Superior temporal gyrus (tissue), 1 donor: ENCODE measurements at regions not wholly inside any gene's neighbourhood (a gene's known extent, or its start where the extent isn't known, plus 50 kb on each side); places are given as distances from the start of the nearest gene placed in this dataset.
"Not testable (repeated sequence)": the region's sequence is repeated elsewhere in the genome, so short reads cannot be mapped to it uniquely, and the experiment has no call there.

Source experiments
- DNase-seq: peaks from one replicate; pipeline ENCODE4 v3.0.0-alpha.2; 2016; ENCODE audit errors: extremely low spot score

- no peak for DNase-seq
These were observed 287.0 kb upstream of the MAGEB18 start for GRCh38 chrX:25851141-25851540.

- DNase-seq = no peak
These were observed 285.1 kb upstream of the MAGEB18 start for GRCh38 chrX:25853002-25853479.

DNA sequence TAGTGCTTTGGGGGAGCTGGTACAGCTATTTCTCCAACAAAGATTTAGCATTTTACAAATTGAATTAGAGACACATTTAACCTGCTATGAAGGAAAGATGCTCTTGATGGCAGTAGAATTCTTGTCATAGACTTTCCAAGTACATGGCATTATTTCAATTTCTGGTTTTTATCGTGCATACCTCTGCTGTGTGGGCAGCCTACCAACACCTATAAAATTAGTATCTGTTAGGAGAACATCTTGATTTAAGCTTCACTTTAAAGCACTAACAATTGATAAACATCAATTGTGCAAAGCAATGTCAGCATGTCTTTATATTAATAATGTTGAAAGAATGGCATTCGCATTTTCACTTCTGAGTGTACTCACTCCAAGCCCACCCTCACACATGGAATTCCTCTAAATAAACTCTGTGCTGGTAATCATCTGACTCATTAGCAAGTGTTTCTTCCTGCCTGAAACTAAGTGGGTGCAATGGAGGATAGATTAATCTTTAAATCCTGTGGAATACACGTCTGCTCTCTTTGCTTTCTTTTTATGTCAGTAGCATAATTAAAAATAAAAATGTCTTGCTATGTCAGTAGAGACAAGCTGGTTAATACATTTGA, 279.8 kb upstream of the MAGEB18 start:
- peak; percentile 10 for DNase-seq

- DNase-seq = no peak
These were observed 277.8 kb upstream of the MAGEB18 start for GRCh38 chrX:25860322-25860721.

GRCh38 chrX:25869761-25870160, 268.4 kb upstream of the MAGEB18 start:
- no peak for DNase-seq

DNA sequence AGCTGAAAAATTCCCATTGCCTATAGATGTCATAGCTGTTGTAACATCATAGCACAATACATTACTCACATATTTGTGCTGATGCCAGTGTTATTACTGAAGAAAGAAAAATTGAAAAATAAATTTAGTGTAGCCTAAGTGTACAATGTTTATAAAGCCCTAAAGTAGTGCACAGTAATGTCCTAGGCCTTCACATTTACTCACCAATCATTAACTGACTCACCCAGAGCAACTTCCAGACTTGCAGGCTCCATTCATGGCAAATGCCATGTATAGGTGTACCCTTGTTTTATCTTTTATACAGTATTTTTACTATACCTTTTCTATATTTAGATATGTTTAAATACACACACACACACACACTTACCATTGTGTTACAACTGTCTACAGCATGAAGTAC, 265.4 kb upstream of the MAGEB18 start:
- no peak for DNase-seq

- DNase-seq = peak; percentile 7
These were observed 264.9 kb upstream of the MAGEB18 start for GRCh38 chrX:25873196-25873595.

DNA sequence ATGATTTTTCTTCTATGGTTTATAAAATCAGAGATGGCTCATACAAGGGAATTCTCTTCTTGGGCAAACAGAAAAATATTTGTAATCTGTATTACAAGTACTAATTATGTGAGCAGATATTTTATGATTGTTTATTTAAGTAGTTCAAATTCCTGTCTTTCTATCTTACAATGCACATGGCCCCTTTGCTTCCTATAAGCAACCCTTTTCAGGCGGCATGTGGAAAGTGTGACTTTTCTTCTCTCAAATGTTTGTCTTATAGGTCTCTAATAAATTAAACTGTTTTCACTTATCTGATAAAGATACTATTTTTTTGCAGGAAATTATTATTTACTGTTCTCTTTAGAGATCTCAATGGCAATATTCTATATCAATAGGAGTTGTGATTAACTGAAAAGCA, 259.3 kb upstream of the MAGEB18 start:
- DNase-seq = no peak

GRCh38 chrX:25882503-25882902, 255.6 kb upstream of the MAGEB18 start:
- not testable (repeated sequence) for DNase-seq

DNA sequence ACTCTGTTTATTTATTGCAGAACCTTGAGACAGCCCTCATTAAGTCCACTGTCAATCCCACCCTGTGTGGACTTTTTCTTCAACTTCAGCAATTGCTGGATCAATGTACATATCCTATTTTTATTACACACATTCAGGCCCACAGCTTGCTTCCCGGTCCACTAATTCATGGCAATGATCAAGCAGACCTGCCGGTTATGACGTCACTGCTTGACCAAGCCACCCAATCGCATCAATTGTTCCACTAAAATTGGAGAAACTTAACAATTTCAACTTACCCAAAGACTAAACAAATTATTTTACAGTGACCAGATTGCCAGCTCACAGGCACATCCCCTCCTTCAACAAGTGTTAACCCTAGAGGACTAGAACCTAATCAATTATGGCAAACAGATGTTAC, 240.4 kb upstream of the MAGEB18 start:
- DNase-seq = no peak

GRCh38 chrX:25905728-25906127, 232.4 kb upstream of the MAGEB18 start:
- DNase-seq = not testable (repeated sequence)

DNA sequence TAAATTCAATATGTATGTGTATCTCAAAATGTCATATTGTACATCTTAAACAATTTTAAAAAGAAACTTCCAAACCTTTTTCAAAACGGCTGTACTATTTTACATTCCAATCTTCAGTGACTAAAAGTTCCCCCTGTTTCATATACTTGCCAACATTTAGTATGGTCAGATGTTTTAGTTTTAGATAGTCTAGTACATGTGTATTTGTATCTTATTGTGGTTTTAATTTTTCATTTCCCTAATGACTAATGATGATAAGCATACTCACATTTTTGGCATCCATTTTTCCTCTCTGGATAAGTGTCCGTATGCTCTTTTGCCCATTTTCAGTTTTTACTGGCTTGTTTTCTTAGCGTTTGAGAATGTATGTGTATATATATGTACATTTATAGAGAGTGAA, 212.2 kb upstream of the MAGEB18 start:
- no peak for DNase-seq

- DNase-seq = no peak
These were observed 209.8 kb upstream of the MAGEB18 start for GRCh38 chrX:25928316-25928715.

GRCh38 chrX:25941087-25941486, 197.1 kb upstream of the MAGEB18 start:
- DNase-seq = no peak

GRCh38 chrX:25941559-25942250, 196.4 kb upstream of the MAGEB18 start:
- no peak for DNase-seq

DNA sequence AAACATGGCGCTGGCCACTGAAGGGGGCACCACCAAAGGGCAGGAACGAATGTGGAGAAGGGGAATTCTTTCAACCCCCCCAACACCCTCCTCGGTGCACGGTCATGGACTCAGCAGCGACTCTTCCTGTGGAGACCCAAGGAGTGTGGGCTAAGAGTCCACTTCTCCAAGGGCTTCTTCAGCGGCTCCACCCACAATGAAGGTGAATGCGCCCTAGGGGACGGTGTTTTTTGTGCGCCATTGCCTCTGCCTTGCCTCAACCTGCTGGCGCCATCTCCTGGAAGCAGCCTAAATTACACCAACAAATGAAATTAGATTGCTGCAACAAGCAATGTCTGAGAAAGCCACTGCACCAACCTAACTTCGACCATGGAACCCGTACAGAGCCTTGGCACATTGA, 169.2 kb upstream of the MAGEB18 start:
- no peak for DNase-seq

- no peak for DNase-seq
These were observed 161.3 kb upstream of the MAGEB18 start for GRCh38 chrX:25976683-25977310.

DNA sequence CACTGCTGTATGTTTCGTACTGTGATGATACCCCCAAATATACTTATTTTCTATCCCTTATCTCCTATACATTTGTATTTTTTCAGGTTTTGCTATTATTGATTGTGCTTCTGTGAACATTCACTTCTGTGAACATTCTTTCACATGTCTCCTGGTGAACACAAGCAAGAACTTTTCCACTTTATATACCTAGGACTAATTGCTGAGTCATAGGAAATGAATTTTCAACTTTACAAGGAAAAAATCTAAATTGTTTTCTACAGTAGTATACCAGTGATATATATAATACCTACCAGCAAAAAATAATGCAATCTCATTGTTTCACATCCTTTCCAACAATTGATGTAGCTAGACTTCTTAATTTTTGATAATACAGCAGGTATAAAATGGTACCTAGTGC, 139.5 kb upstream of the MAGEB18 start:
- DNase-seq = no peak

DNA sequence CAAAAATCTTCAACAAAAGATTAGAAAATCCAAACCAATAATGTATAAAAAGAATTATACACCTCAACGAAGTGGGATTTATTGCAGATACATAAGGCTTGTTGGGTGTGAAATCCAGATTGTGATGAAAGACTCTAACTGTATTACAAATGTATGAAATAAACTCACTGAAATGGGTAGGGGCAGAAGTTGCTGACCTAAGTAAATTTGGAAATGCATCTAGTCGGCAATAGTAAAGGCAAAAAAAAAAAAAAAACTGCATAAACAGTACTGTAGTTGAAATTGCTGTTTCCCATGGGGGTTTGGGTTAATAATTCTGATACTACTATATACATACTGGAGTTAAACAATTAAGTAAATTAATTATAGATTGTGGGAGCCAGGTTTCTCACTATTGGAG, 130.7 kb upstream of the MAGEB18 start:
- no peak for DNase-seq

GRCh38 chrX:26008042-26008441, 130.1 kb upstream of the MAGEB18 start:
- DNase-seq = no peak

DNA sequence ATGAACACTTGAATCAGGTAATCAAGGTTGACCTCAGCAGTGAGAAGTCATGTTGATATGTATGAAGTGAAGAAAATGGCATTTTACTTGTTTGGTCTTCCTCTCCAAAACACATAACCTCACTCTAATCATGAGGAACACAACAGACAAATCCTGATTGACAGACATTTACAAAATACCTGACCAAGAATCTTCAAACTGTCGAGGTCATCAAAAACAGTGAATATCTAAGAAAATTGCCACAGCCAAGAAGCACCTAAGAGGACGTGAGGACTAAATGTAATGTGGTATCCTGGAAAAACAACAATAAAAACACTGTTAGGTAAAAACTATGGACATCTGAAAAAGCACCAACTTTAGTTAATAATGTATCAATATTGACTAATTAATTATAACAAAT, 129.5 kb upstream of the MAGEB18 start:
- no peak for DNase-seq

DNA sequence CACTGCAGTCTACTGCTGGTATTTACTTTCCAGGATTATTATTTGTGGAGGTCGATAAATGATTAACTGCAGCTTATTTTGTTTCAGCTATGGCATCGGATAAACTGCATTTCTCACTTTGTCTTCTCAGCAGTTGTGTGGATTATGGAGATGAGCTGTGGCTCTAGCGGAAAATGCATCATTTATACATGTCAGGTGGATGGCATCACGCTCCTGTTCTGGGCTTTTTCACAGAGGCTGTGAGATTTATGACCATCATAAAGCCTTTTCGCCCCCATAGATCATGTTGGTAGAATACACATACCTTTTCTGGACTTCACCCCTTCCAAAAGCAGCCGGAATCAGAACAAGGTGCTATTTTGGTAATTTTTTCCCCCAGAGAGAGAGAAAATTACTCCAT, 118.8 kb upstream of the MAGEB18 start:
- no peak for DNase-seq

GRCh38 chrX:26026179-26026578, 112.0 kb upstream of the MAGEB18 start:
- DNase-seq = no peak
